IPS DF 4.7 (cell line): ENCODE measurements at regions not wholly inside any gene's neighbourhood (a gene's known extent, or its start where the extent isn't known, plus 50 kb on each side); places are given as distances from the start of the nearest gene placed in this dataset.
"Not testable (repeated sequence)": the region's sequence is repeated elsewhere in the genome, so short reads cannot be mapped to it uniquely, and the experiment has no call there.

ENCODE experiments used
- DNase-seq: peaks from one replicate; pipeline ENCODE4 v3.0.0-alpha.2; 2013; ENCODE audit warnings: low spot score; ENCODE audit errors: extremely low read depth

DNA sequence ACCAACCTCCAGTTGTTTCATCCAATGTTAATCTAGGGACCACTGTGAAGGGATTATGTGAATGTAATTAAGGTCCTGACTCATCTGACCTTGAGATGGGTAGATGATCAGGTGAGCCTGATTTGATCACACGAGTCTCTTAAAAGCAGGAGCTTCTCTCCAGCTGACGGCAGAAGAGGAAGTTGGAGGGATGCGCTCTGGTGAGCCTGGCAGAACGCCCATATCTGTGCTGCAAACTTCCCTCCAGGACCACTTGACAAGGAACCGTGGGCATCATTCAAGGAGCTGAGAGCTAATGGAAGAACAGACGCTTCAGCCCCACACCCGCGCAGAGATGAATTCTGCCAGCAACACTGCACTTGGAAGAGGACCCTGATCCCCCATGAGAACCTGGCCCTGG, 642.4 kb downstream of the TNS3 start:
- DNase-seq, result no peak

GRCh38 chr7:46939089-46939488, 642.8 kb downstream of the TNS3 start:
- DNase-seq, result no peak

- no peak for DNase-seq
Observed at GRCh38 chr7:46937826-46938225, 644.1 kb downstream of the TNS3 start.

GRCh38 chr7:46934198-46934825, 647.6 kb downstream of the TNS3 start:
- DNase-seq, result no peak

DNA sequence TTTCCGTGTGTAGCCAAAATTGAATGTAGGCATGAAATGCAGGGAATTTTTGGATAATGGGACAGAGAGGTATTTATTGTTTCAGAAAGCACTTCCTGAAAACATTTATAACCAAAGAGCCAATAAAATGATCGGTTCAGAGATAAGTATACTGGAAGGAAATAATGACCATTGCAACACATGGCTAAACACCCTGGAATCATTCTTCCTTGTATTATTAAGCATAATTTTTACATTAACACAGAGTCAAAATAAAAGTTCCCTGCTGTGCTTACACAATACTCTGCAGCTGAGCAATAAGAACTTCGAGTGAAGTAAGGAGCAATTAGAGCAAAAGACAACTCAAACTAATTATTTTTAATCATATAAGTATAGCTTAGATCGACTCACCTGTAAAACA, 648.3 kb downstream of the TNS3 start:
- DNase-seq, result no peak

DNA sequence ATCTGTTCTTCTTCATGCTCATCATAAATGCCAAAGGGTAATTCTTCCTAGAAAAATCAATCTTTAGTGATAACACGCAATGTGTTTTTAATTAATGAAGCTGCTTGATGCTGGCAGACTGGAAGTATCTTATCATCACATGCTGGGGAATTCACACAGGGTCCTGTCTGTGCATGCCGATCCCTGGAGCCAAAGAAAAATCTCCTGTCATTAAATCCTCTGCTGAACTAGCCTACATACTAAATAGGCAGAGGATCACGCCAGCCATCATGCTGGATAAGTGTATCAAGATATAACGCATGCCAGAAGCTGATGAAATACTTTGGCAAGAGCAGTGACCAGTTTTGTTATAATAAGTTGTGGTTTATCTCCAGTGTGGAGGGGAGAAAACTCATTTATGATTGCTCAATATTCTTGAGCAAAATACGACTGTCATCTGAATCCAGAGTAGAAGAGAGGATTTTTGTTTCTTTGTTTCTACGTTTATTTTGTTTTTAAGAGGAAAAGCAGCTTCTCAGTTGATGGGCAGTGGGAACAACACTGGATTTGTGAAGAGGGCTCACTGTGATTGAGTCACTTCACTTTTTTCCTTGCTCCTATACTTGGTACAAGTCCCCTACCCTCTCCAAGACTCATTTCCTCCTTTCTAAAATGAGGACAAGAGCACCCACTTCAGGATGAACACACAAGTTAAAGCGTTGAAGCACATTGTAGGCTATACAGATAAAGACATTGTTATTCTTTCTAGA, 649.1 kb downstream of the TNS3 start:
- DNase-seq, result no peak

DNA sequence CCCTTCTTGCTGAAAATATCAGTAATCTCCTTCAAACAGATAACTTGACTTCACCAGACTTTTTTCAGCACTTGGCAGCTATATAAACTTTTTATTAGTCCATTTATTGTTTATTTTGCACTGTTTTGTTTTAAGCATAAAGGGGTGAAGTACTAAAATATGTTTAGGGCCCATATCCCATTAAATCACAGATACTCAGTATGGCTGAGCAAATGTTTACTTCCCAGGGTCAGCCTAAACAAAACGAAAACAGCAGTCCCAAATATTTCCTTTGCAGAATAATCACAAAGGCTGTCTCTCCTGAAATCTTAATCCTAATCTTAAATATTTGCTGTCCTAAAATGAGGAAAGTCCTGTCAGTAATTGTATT, 649.6 kb downstream of the TNS3 start:
- no peak for DNase-seq

DNA sequence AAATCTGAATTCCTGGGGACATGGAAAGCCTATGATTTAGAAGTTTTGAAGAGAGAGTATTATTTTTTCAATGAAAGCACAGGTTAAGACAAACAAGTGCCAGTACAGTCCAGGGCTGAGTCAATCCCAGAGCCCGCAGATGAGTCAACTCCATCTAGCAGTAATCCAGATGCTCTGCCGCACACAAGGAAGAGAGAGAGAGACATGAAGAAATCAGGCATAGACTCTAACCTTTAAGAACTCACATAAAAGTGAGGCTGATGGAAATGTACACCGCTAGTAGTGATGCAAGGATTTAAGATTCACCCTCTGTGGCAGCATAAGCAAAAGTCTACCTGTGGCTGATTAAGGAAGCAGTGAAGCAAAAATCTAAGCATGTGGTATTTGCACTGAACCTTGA, 651.5 kb downstream of the TNS3 start:
- DNase-seq, result no peak

DNA sequence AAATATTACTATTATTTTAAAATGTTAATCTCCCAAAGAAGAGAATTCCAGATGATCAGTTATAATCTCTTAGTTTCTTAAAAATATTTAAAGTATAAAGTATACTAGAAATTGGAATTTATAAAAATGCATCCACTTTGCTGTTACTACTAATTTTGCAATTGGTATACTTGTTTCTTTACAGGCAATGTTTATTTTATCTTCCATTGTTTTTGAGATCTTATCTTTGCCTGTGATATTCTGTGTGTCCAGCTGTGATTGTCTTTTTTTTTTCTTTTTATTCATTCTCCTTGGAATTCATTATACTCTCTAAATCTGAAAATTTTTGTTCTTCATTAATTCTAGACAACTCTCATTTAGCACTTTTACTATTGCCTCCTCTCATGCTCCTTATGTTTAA, 652.6 kb downstream of the TNS3 start:
- no peak for DNase-seq

DNA sequence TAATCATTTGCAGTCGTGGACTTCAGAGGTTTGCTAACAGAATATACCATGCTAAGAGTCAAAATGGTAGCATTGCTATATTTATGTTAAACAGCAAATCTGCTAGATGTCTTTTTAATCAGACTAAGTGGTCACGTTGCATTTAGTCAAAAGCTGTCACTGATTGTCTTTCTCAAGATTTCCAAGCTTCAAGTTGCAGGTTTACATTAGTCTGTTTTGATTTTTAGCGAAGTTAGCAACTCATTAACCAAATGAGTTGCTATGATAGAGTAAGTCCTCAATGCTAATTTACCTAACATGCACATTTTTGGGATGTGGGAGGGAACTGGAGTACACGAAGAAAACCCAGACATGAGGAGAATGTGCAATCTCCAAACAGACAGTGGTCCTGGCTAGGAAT, 653.2 kb downstream of the TNS3 start:
- DNase-seq, result no peak

GRCh38 chr7:46927131-46927810, 654.6 kb downstream of the TNS3 start:
- DNase-seq, result no peak

GRCh38 chr7:46916581-46916980, 665.3 kb downstream of the TNS3 start:
- DNase-seq, result no peak

DNA sequence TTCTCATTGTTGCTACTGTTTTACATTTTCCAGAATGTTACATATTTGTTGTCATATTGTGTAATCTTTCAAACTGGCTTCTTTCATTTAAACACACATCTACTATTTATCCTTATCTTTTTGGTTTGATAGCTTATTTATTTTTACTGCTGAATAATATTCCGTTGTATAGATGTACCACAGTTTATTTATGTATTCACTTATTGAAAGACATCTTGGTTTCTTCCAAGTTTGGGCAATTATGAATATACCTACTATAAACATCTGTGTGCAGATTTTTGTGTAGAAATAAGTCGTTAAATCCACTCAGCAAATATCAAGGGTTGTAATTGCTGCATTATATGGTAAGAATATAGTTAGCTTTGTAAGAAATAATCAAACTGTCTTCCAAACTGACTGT, 669.2 kb downstream of the TNS3 start:
- DNase-seq, result no peak

DNA sequence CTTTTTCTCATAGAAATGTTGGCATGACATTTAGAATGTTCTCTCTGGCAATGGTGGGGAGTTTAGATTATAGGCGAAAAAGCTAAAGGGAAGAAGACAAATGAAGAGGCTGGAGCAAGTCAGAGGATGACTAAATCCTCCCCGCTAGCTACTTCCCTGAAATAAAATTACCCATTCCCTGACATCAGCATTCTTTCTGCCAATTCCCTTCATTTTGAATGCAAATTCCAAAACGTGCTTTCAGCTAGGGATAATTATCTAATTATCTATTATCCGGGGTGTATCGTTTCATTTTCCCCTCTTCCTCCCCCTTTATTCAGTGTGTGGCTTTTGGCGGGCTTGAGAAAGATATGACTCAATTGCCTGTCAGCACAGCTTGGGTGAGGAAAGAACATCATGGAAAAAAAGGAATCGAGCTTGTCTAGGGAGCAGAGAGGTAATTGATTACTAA, 672.3 kb downstream of the TNS3 start:
- DNase-seq, result no peak

- no peak for DNase-seq
Observed at GRCh38 chr7:46908770-46909169, 673.1 kb downstream of the TNS3 start.

DNA sequence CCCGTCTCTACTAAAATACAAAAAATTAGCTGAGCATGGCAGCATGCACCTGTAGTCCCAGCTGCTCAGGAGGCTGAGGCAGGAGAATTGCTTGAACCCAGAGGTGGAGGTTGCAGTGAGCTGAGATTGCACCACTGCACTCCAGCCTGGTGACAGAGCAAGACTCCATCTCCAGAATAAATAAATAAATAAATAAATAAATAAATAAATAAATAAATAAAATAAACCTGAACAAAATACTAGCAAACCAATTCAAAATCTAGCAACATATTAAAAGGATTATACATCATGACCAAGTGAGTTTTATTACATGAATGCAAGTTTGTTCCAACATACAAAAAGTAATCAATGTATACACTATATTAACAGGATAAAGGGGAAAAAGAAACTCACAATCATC, 677.4 kb downstream of the TNS3 start:
- DNase-seq, result not testable (repeated sequence)

GRCh38 chr7:46902463-46902862, 679.4 kb downstream of the TNS3 start:
- DNase-seq, result no peak

DNA sequence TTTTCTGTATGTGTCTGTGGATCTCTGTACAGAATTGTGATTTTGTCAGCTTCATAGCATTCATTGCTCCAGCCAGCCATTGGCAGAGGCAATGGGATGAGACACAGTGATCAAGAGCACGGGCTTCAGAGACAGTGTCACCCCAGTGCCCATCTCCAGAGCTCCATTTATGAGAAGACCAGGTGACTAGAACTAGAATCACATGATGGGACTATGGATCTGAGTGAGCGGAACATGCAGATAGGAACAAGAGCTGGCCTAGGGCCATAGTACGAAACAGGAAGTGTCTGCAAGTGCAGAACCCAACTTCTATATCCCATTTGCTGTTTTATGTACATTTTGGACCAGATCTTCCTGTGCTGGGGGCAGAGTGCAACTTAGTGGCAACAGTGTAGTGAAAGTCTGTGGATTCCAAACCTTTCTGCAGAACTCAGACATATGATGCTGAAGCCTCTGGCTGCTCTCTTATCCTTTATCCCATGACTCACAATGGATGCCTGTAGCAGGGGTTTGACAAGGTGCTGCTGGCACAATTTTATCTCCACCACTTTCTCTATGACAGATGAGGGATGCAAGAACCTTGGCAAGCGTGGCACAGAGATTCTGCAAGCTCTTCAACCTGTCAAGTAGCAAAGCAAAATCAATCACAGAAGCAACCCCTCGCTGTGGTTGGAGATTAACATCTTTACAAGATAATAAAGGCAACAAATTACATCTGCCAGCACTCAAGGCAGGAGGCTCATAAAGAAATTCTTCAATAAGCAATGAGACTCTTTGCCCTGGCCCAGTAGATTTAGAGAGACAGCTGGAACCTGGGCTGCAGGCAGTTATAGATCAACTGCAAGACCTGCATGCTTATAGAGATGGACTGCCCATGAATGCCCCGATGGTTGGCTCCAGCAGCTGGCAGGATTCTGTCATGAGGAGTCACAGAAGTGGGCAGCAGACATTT, 681.3 kb downstream of the TNS3 start:
- DNase-seq, result no peak

GRCh38 chr7:46897381-46897780, 684.5 kb downstream of the TNS3 start:
- DNase-seq, result no peak

GRCh38 chr7:46886669-46887374, 695.1 kb downstream of the TNS3 start:
- no peak for DNase-seq

DNA sequence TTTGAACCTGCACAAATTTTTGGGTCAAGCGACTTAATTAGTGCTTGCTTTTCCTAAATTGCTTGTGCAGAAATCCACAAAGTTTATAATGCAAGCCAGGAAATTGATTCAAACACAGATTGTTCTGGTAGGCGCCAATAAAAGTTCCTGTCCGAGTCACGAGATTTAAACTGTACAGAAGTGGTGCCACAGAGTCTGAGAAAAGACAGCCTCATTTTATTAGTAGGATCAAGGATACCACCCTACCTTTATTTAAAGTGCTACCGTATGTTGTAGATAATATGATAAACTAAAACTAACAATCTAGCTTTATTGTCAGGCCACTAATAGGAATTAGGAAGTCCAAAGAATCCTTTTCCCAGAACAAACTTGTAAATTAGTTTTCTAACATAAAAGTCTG, 696.7 kb downstream of the TNS3 start:
- no peak for DNase-seq
